AG08396 (cell line): ENCODE measurements at regions not wholly inside any gene's neighbourhood (a gene's known extent, or its start where the extent isn't known, plus 50 kb on each side); places are given as distances from the start of the nearest gene placed in this dataset.
A peak's percentile ranks its signal among the peaks of the same experiment; 100 is the strongest.

Experiments used
- DNase-seq: peaks from one replicate; pipeline ENCODE4 v3.0.0; 2012; ENCODE audit warnings: low spot score, mixed read lengths

DNA sequence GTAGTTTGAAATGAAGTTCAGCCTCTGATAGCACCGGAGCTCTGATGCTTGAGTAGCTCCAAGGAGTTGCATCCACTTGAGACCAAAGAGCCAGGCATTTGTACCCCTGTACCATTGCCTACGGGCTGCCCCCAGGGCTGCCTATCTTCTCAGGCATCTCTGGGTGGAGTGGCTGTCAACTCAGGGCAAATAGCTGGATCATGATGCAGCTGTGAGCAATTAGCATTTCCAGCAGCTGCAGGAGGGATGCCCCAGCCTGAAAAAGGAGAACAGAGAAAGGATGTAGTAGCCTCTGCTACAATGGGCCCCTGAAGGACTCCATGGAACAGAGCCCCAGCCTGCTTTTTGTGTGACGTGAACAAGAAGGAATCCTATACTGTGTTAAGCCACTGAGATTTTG lies 492.6 kb downstream of the BCOR start:
- DNase-seq: no peak

DNA sequence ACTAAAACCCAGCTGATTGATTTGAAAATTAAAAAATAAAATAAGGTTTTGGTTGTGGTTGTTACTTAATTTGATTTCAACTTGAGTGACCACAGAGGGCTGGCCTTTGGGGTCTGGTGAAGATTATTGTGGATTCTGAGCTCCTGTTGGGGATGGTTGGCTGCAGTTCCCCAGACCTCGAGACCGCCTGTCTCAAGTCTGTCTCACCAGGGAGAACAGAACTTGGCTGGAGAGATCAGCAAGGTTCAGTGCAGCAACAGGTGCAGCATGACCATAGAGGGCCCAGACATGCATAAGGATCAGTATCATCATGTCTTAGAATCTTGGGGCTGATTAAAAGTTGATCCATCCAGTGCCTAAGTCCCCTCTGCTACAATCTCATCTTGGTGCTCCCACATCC lies 491.9 kb downstream of the BCOR start:
- no peak for DNase-seq

DNA sequence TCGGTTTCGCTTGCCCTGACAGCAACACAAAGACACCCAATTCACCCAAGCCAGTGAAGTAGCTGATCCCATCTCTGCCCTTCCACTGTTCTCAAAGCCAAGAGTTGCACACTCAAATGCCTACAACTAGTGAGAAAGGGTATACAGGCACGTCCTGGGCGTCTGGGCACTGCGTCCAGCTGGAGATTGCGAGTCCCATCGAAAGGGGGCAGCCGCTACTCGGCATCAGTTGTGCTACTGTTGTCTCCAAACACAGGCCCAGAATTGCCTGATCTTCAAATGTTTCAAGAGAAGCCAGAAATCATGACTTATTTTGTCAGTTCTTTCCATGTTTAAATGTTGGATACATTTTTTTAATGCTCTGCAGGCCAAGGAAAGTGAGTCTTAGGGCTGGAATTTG lies 487.8 kb downstream of the BCOR start:
- DNase-seq: peak; percentile 58

DNA sequence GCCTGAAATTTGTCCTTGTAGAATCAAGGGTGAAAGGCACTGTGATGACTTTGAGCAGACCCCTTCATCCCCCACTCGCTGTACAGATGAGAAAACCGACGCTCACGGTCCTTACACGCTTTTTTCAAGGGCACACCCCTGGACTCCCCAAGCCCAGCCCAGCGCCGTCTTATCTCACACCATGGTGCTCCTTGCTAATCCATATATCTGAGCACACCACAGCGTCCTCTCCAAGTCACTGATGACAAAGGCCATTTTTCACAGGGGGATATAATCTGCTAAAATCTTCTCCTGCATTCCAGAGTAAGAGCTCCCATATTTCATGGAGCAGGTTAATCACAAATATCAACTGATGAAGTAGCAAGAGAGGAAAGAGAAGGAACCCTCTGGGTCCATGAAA lies 486.3 kb downstream of the BCOR start:
- no peak for DNase-seq

DNA sequence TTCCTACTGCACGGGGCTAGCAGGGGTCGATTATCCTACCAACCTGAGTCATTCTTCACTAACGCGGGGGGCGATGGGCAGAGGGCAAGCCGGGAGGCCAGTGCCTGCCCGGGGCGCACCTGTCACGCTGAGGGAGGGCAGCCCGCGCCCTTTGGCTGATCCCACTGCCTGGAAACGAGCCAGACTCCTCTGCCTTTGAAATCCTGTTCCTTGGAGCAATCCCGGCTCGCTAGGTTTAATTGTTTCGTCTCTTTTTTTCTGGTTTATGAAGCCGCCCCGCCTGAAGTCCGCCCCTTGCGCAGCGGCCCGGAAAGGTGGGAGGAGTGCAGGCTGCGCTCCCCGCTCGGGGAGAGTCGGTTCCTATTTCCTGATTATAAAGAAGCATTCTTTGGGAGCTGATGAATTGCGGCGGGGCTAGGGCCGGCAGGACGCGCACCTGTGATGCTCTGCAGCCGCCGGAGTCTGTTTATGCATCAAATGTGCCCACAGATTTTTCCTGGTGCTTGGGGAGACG lies 484.2 kb downstream of the BCOR start:
- DNase-seq: no peak

DNA sequence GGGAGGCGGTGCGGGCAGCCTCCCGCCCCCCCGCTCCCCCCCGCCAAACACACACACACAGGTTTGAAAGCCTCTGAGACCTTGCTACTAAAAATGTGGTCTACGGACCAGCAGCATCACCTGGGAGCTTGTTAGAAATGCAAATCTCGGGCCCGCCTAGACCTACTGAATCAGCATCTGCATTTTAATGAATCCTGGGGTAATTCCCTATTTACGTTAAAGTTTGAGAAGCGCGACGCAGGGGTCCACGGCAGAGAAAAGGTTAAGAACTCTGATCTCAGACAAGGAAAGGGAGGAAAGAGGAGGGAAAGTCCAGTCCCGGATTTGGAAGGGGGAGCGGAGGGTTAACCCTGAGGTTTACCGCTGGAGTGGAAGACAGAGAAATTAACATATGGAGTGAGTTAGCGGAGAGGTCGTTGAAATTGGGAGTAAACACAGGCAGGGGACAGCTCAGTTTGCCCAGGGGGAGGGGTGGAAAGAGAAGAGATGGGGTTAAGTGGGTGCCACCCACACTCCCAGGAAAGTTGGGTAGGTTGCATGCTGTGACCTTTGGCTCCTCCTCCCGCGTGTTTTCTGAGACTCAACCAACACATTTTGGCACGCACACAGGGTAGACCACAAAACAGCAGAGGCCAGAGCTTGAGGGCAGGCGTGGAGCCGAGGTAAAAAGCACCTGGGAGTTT lies 483.6 kb downstream of the BCOR start:
- no peak for DNase-seq

DNA sequence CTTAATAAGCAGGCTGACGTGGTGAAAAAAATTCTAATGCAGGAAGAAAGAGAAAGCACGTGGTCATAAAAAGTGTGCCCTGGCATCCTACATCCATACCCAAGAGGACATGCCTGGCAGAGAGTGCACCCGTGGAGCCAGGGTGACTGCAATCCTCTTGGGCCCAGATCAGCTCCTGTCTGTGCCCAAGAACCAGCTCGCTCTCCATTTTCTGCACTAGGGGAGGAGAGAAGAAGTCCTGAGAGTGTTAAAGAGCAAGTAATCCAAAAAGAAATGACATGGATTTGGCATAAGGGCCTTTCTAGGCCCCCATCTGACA lies 483.1 kb downstream of the BCOR start:
- DNase-seq: no peak

DNA sequence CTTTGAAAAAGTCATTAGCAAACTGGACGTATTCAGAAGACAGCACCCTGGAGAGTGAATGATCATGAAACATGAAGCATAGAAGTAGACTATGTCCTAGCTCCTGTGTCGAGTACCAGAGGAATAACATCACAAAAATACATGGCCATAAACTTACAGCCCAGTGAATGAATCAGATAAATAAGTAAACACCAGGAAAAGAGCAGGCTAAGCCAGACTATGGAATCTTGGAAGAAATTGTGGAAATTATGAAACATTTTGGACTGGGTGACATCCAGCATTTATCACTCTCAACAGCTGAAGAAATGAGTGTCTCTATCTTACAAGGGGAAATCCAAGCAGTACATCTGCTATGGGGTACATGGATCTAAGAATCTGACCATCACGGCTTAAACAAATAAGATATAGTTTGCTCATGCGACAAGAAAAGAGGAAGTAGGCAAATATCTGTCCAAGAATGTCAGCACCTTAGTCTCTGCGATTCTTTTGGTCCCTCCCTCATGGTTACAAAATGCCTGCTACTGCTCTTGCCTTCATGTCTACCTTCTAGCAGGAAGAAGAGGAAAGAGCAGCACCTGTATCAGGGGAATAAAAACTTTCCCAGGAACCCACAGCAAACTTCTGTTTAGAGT lies 481.5 kb downstream of the BCOR start:
- no peak for DNase-seq

DNA sequence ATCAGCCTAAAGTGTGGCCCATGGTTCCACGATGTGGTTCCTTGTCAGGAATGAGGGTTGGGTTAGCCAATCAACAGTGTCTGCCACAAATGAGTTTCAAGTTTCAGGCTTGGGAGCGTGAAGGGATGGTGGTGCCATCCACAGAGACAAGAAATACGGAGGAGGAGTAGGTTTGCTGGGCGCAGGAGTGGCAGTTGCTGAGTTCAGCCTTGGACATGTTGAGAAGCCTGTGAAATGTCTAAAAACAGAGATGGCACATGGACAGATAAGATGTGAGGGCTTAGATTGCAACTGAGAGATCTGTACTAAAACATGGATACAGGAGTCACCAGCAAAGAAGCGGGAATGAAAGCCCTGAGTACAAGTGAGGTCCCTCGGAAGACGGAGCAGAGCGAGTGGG lies 481.0 kb downstream of the BCOR start:
- no peak for DNase-seq

DNA sequence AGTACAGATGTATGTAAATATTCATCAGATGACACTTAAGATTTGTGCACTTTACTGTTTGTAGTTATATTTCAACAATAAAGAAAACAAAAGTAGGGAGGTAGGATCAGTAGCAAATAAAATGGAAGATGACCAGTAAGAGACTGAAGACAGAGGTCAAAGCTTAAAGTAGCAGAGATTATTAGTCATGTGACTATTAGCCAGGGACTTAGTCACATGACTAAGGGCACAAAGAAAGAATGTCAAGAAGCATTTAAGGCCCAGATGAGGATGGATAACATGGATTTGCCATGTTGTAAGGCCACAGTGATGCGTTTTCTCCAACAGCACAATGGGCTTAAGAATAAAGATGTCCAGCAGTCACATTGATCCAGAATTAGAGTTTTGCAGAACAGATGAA lies 479.6 kb downstream of the BCOR start:
- no peak for DNase-seq

DNA sequence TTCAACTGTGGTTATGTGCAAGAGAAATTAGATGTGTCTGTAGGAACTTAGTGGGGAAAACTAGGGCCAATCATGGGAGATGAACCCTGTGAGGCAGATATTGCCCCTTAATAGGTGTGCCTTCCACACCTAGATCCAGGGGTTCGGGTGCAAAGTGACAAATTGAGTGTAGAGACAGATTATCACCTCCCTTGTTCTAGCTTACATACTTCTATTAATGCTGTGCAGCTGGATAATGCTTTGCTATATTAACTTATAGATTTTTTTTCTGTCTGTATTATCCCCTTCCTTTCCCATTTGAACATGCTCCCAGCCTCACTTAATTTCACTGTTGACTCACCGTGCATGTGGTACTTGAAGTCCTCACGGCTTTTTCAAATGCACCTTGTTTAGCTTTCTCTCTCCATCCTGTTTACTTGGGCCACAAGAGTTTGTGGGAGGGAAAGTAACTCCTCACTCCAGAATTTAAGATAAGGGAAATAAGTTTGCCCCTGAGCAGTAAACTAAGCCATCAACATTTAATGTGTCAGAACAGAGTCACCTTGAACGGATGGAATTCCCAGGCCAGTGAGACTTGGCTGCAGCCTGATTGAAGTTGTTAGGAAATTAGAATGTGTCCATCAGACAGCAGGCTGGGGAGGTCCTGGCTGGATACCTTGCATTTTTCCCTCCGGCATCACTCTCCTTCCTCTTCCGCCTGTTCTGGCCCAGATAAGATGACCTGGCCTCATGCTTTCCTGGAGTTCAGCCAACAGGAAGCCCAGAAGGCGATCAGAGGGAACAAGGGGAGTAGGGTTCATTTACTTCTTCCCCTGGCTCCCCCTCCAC lies 478.4 kb downstream of the BCOR start:
- no peak for DNase-seq

DNA sequence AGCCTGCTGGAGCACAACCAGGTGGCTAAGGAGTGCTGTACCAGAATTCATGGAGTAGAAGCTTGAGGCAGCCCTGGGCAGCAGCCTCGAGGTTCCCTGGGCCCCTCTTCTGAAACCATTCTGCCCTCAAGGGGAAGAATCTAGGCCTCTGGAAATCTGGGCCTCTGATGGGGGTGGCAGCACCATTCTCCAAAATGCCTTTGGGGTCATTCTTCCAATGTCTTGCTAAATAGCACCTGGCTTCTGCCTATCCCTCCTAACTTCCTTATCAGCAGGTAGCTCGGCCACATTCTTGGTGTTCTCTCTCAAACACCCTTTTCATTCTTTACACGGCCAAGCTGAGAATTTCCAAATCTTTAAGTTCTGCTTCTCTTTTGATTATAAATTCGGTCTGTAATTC lies 473.6 kb downstream of the BCOR start:
- DNase-seq: no peak

DNA sequence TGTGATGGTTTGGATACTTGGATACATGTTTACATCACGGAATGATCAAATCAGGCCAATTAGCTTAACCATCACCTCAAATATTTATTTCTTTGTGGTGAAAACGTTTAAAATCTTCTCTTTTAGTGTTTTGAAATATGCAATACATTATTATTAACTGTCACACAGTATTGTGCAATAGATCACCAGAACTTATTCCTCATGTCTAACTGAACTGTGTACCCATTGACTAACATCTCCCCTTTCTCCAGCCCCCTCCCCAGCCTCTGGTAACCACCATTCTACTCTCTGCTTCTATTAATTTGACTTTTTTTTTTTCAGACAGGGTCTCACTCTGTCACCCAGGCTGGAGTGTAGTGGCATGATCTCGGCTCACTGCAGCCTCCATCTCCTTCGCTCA lies 471.9 kb downstream of the BCOR start:
- no peak for DNase-seq

DNA sequence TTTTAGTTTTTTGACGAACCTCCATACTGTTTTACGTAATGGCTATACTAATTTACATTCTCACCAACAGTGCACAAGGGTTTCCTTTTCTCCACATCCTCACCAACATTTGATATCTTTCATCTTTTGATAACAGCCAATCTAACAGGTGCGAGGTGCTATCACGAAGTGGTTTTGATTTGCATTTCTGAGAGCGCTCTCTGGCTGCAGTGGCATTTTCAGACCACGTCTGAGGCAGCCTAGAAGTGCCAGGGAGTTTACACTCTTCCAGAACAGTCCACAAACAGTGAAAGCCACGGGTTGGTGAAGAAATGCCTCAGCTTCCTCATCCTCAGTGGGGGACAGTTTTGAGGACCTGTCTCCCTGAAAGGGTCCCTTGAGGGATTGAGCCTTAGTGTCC lies 471.0 kb downstream of the BCOR start:
- no peak for DNase-seq

DNA sequence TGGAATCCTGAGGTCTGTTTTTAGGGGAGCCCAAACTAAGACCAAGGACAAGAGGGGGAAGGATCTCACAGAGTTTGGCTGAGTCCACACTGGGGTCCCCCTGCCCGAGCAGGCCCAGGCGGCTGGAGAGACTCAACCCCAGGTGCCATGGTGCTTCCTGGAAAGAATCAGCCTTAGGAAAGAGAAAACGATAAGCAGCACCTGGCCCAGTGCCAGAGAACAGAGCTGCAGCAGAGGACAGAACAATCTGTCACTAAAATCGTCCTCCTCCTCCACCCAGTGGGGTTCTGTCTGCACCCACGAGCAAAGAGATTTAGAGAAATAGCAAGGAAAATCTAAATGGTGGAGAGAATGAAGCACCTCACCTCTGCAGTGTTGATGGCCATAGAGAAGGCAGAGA lies 470.5 kb downstream of the BCOR start:
- no peak for DNase-seq

DNA sequence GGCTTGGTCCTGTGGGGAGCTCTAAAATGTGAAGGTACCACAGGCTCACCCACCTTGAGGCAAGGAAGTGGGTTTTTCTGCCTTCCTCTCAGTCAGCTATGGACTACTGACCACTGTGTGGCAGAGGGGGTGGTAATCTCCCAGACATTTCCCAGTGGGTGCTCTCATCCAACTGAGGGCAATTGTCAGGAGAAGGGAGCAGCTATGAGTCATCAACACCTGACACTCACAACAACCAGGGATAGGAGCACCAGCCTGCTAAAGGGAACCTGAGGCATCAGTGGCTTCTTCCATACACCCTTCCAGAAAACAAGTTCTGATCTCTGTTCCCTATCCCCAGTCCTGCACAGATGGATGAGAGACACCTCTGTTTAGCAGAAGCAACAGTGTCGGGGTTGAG lies 468.8 kb downstream of the BCOR start:
- DNase-seq: no peak

DNA sequence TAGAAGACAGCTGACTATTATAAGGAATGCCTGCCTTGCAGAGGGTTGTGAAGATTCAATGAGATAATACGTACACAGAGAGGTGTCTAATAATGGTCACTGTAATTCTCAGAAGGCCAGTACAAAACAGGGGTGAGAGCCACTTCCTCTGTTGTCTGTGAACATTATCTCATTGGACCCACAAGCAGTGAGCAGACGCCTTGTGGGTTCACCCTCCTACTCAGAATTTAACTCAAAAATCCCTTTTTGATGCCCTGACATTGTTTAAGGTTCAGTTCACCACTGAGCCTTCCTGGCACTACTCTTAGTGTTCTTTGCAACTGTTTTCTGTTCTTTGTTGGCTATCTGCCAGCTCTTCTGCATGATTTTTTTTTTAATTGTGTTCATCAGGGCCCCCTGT lies 467.4 kb downstream of the BCOR start:
- no peak for DNase-seq

DNA sequence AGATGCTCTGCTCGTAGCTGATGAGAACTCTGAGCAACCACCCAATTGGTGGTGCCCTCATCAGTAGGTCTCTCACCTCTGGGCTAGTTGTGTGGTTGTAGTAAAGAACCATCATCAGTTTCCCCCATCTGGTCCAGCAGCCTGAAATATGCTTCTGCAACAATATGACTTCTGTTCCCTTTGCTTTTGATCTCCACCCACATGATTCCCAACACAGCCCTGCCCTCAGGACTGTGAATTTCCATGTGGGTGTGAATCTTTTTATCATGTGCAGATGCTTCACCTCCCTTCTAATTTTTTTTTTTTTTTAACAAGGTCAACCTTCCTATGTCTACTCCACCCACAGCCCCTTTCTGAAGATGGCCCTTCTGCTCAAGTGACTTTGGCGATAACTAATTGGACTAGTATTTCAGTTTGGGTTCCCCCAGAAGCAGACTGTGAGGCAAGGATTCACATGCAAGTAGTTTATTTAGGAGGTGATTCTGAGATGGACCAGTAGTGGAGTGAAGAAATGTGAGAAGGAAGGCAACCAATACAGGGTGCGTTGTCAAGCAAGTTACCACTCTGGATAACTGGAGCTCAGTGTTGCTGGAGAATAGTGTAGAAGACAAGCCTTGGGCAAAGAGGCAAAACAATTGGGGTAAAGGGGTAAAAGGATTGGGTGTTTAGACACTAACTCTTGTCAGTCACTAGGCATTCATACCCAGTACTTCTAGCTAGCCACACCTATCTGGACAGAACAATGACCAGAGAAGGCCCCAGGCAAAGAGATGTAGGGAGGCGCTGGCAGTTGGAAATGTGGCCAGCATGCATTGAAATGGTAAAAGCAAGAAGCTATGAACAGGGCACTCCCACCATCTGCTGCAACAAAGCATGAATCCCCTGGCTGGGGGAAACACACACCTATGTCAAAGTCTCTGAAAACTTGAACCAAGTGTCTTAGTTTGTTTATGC lies 466.2 kb downstream of the BCOR start:
- DNase-seq: no peak

DNA sequence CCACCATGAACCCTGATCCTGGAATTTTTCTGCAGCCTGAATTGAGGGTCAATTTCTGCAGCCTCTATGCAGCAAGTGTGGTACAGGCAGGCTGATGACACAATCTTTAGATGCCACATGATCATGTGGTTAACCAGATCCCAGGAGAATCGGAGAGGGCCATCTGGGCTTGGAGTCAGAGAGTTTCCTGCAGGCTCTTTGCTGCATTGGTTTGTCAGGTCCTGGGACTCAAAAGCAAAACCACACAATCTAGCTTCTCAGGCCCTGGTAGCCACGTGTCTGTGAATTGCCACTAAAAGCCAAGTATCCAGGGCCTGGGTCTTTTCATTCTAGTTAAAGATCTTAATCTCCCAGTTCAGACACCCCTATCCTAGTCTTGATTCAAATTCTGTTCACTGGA lies 464.5 kb downstream of the BCOR start:
- DNase-seq: no peak

DNA sequence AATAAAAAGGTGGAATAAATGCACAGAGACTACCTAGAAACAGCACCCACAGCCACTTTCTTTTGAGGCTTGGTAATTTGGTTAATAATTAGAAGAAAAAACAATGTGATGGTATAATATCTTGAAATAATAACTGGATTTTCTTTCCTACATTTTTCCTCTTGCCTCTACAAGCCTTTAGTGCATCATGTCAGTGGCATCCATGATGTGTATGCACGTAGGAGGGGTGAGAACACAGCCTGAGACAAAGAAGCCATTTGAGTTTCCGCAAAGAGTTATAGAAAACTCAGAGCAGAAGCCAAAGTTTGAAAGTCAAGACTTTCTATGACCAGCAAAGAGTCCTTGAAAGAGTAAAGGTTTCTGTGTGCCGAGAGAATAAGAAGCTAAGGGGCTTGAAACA lies 461.3 kb downstream of the BCOR start:
- no peak for DNase-seq

DNA sequence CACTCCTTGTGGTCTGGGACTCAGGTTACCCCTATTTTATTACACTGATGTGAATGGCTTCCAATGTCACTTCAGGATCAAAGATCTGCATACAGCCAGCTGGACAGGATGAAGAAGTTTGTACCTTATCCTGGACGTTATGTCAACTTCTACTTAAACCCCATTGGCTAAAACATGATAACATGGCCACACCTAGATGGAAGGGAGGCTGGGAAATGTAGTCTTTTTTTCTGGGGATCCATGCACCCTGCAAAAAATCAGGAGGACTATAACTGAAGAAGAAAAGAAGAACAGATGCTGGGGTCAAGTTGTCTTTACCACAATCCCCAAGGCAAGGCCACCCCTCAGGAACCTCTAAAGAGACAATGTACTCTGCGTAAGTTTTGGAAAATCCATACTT lies 459.2 kb downstream of the BCOR start:
- DNase-seq: no peak

DNA sequence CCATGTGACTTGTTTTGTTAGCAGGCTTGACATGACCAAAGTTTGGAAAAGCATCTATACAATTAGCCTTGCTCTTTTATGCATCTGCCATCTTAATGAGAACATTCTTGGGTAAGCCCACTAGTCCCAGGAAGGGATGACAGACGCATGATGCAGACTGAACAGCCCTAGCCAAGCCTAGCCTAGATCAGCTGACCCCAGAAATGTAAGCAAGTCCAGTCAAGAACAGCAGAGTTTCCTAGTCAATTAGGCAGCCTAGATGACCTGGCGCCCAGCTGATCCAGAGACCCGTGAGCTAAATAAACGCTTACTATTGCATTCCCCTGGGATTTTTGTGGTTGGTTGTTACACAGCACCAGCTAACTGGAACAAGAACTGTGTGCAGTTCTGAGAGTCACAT lies 457.9 kb downstream of the BCOR start:
- DNase-seq: no peak
